ENCODE measurements at regions not wholly inside any gene's neighbourhood (a gene's known extent, or its start where the extent isn't known, plus 50 kb on each side); places are given as distances from the start of the nearest gene placed in this dataset.

GRCh38 chr13:99892866-99893504, 78.6 kb downstream of the ZIC5 start:
- TF ChIP-seq, protein P1, sequence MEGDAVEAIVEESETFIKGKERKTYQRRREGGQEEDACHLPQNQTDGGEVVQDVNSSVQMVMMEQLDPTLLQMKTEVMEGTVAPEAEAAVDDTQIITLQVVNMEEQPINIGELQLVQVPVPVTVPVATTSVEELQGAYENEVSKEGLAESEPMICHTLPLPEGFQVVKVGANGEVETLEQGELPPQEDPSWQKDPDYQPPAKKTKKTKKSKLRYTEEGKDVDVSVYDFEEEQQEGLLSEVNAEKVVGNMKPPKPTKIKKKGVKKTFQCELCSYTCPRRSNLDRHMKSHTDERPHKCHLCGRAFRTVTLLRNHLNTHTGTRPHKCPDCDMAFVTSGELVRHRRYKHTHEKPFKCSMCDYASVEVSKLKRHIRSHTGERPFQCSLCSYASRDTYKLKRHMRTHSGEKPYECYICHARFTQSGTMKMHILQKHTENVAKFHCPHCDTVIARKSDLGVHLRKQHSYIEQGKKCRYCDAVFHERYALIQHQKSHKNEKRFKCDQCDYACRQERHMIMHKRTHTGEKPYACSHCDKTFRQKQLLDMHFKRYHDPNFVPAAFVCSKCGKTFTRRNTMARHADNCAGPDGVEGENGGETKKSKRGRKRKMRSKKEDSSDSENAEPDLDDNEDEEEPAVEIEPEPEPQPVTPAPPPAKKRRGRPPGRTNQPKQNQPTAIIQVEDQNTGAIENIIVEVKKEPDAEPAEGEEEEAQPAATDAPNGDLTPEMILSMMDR (IDR thresholded peaks at IDR 0.05; ENCODE audit: low read depth, low read length, poor library complexity, severe bottlenecking) = no peak
- no peak for TF ChIP-seq EZH2phosphoT487 (IDR thresholded peaks at IDR 0.05; ENCODE audit: borderline replicate concordance, low read length)
